HepG2 (cell line): ENCODE measurements at regions not wholly inside any gene's neighbourhood (a gene's known extent, or its start where the extent isn't known, plus 50 kb on each side); places are given as distances from the start of the nearest gene placed in this dataset.

Experiments
- MAZ ChIP-seq, 2 experiments: sonication (generic) in 1 of 2; formaldehyde crosslinking in 1 of 2; IDR thresholded peaks; 2 replicates each; pipeline versions ENCODE4 v1.5.0 to v1.6.1; 2012 to 2020; ENCODE audit warnings: low read depth in 2 of 2, mild to moderate bottlenecking in 2 of 2, borderline replicate concordance in 1 of 2, improper control_type of control experiment in 1 of 2, low read length in 1 of 2, missing genetic modification reagents in 1 of 2, moderate library complexity in 1 of 2
- MYC ChIP-seq: sonication (generic); formaldehyde crosslinking; IDR thresholded peaks from 2 replicates; pipeline ENCODE4 v1.9.0; 2021; ENCODE audit warnings: missing genetic modification reagents, borderline replicate concordance
- ZFP36 ChIP-seq: fragments of 150-350 bp; IDR thresholded peaks from 2 replicates; pipeline ENCODE4 v1.6.1; 2018; ENCODE audit warnings: borderline replicate concordance, low read length, low read depth; ENCODE audit not compliant: partially characterized antibody
- ZNF10 ChIP-seq: sonication (generic); formaldehyde crosslinking; IDR thresholded peaks from 2 replicates; pipeline ENCODE4 v1.4.0; 2020; ENCODE audit warnings: mild to moderate bottlenecking, low read depth, missing genetic modification reagents, borderline replicate concordance
- small RNA-seq, 3 experiments: library from RNA; depleted of rRNA; stranded (forward); fragments of <200 nt; gene quantifications; one replicate each; pipeline ENCODE3, GENCODE V24; 2012; ENCODE audit warnings: low read depth in 2 of 3, low replicate concordance in 1 of 3; ENCODE audit not compliant: insufficient read length in 3 of 3, insufficient read depth in 2 of 3
- TF ChIP-seq, protein P1 (sequence below): sonication (generic); formaldehyde crosslinking; IDR thresholded peaks from 2 replicates; pipeline ENCODE4 v1.4.0; 2020; ENCODE audit warnings: missing genetic modification reagents, mild to moderate bottlenecking, borderline replicate concordance
- TF ChIP-seq, protein P2 (sequence below), 2 experiments: IDR thresholded peaks; 2 replicates each; pipeline ENCODE4 v1.6.1; 2011 to 2012; ENCODE audit warnings: low read length in 2 of 2, borderline replicate concordance in 1 of 2, low read depth in 1 of 2, mild to moderate bottlenecking in 1 of 2, moderate library complexity in 1 of 2
- TF ChIP-seq, protein P3 (sequence below): sonication (generic); formaldehyde crosslinking; IDR thresholded peaks from 2 replicates; pipeline ENCODE4 v1.5.1; 2020; ENCODE audit warnings: mild to moderate bottlenecking, missing genetic modification reagents, borderline replicate concordance

DNA sequence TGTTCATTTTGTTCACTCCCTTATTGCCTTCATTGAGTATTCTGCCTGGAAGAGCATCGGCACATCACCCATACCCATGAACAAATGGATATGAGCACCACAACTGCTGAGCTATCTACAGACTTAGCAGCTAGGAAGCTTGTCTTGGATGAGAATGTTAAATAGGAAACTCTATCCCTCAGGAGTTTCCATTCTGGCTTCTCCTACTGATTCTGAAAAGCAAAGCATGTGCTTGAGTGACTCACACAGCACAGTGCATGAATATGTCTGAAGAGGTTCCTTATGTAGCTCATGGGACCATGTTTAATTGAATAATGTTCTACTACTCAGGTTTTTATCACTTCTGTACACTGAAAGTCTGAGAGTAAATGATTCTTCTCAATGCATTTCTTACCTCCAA, 57.3 kb upstream of the MXRA5 start (continued):
- TF ChIP-seq, protein P1, sequence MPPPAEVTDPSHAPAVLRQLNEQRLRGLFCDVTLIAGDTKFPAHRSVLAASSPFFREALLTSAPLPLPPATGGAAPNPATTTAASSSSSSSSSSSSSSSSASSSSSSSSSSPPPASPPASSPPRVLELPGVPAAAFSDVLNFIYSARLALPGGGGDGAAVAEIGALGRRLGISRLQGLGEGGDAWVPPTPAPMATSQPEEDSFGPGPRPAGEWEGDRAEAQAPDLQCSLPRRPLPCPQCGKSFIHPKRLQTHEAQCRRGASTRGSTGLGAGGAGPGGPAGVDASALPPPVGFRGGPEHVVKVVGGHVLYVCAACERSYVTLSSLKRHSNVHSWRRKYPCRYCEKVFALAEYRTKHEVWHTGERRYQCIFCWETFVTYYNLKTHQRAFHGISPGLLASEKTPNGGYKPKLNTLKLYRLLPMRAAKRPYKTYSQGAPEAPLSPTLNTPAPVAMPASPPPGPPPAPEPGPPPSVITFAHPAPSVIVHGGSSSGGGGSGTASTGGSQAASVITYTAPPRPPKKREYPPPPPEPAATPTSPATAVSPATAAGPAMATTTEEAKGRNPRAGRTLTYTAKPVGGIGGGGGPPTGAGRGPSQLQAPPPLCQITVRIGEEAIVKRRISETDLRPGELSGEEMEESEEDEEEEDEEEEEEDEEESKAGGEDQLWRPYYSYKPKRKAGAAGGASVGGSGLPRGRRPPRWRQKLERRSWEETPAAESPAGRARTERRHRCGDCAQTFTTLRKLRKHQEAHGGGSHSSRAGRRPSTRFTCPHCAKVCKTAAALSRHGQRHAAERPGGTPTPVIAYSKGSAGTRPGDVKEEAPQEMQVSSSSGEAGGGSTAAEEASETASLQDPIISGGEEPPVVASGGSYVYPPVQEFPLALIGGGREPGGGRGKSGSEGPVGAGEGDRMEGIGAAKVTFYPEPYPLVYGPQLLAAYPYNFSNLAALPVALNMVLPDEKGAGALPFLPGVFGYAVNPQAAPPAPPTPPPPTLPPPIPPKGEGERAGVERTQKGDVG (CRISPR knock-in tag), result no peak
- no peak for TF ChIP-seq ZFP36
- no peak for TF ChIP-seq MYC (CRISPR knock-in tag)
- TF ChIP-seq, protein P2, sequence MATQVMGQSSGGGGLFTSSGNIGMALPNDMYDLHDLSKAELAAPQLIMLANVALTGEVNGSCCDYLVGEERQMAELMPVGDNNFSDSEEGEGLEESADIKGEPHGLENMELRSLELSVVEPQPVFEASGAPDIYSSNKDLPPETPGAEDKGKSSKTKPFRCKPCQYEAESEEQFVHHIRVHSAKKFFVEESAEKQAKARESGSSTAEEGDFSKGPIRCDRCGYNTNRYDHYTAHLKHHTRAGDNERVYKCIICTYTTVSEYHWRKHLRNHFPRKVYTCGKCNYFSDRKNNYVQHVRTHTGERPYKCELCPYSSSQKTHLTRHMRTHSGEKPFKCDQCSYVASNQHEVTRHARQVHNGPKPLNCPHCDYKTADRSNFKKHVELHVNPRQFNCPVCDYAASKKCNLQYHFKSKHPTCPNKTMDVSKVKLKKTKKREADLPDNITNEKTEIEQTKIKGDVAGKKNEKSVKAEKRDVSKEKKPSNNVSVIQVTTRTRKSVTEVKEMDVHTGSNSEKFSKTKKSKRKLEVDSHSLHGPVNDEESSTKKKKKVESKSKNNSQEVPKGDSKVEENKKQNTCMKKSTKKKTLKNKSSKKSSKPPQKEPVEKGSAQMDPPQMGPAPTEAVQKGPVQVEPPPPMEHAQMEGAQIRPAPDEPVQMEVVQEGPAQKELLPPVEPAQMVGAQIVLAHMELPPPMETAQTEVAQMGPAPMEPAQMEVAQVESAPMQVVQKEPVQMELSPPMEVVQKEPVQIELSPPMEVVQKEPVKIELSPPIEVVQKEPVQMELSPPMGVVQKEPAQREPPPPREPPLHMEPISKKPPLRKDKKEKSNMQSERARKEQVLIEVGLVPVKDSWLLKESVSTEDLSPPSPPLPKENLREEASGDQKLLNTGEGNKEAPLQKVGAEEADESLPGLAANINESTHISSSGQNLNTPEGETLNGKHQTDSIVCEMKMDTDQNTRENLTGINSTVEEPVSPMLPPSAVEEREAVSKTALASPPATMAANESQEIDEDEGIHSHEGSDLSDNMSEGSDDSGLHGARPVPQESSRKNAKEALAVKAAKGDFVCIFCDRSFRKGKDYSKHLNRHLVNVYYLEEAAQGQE (IDR thresholded peaks at IDR 0.05; ENCODE audit: borderline replicate concordance in 1 of 2, low read depth in 1 of 2, low read length in 2 of 2), result no peak
- TF ChIP-seq MAZ (IDR thresholded peaks at IDR 0.05; ENCODE audit: borderline replicate concordance, low read depth, low read length), result no peak
- no peak for TF ChIP-seq MAZ (CRISPR knock-in tag; IDR thresholded peaks at IDR 0.05; ENCODE audit: low read depth)
- TF ChIP-seq ZNF10, result no peak
- TF ChIP-seq, protein P3, sequence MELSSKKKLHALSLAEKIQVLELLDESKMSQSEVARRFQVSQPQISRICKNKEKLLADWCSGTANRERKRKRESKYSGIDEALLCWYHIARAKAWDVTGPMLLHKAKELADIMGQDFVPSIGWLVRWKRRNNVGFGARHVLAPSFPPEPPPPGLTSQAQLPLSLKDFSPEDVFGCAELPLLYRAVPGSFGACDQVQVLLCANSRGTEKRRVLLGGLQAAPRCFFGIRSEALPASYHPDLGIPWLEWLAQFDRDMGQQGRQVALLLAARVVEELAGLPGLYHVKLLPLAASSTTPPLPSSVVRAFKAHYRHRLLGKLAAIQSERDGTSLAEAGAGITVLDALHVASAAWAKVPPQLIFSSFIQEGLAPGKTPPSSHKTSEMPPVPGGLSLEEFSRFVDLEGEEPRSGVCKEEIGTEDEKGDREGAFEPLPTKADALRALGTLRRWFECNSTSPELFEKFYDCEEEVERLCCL (CRISPR knock-in tag), result no peak

Small RNA genes in the stretch of these regions (small RNA-seq; reads per million reads assigned to genes)
- gene SNORA48B, result 0 reads per million in 3 experiments
